Globus pallidus (tissue), 1 donor: ENCODE measurements at regions not wholly inside any gene's neighbourhood (a gene's known extent, or its start where the extent isn't known, plus 50 kb on each side); places are given as distances from the start of the nearest gene placed in this dataset.

ENCODE experiments used
- DNase-seq: peaks from one replicate; pipeline ENCODE4 v3.0.0-alpha.2; 2015; ENCODE audit warnings: low spot score

- no peak for DNase-seq
These were observed 148.6 kb upstream of the STT3B start for GRCh38 chr3:31384117-31384516.

DNA sequence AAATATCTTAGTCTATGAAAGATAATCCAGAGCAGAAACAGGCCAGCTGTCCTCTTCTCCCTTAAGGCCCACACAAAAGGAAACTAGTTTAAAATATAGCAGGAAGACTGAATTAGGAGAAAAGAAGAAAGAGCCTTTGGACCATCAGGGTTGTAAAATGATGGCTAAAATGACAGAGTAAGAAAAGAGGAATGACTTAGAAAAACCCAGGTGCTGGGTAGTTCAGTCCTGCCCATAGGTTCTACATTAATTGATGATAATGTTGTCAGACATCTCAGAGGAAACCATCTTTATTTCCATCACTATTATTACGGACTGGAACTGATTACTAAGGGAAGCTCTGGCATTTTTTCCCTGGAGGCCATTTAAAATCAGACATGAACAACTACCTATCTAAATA, 142.8 kb upstream of the STT3B start:
- DNase-seq = no peak

GRCh38 chr3:31390466-31390865, 142.3 kb upstream of the STT3B start:
- no peak for DNase-seq

DNA sequence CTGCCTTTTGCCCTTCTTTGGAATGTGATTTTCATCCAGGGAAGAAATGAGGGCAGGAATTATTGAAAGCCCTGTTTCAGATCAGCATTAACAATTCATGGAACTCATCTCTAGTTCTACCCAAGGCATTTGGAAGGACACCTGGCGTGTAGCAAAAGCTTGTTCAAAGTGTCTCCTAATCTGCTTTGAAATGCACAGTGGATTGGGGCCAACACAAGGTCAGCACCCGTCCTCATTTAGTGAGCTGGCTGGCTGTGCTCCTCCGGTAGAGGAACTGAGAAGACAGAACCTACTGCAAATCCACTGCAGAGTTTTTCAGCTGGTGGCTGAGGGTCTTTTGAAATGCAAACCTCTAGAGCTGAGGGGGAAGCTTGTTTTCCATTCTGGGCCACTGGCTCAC, 141.6 kb upstream of the STT3B start:
- DNase-seq = no peak

GRCh38 chr3:31392568-31392967, 140.2 kb upstream of the STT3B start:
- no peak for DNase-seq

GRCh38 chr3:31399271-31399670, 133.5 kb upstream of the STT3B start:
- DNase-seq = no peak

DNA sequence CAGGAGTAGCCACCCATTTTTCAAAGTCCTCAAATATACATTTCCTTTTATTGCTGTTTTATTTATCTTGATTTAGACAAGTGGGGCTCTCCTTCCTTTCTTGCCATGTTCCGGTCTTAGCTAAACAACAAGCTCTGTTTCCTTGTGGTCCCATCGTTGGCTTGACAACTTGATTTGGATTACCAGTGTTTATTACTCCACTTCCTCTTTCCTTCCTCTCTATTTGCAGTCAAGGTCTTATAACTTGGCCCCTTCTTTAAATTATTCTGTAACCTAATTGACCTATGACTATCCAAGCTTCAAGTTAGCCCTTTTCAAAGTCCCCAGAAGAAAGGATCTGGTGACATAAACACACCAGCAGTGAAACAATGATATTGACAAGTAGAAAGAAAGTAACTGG, 130.6 kb upstream of the STT3B start:
- no peak for DNase-seq

- DNase-seq = no peak
These were observed 129.5 kb upstream of the STT3B start for GRCh38 chr3:31403197-31403596.

- DNase-seq = no peak
These were observed 127.9 kb upstream of the STT3B start for GRCh38 chr3:31404871-31405270.

DNA sequence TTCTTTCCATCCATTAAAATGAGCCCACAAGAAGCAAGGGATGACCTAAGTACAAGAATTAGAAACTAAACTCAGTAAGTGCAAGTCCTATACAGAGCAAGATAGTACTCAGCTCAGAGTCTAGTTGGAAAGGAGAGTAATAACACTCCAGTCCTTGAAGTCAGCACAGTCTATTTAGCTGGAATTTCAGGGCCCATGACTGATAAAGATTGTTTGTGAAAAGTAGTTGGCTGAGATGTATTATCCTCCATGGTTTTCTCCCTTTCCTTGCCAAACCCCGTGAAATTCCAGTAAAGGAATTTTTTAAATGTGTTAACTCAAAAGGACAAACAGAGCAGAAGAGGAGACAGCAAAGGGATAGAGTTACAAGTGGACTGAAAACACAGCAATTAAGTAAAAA, 127.2 kb upstream of the STT3B start:
- DNase-seq = no peak

- no peak for DNase-seq
These were observed 125.8 kb upstream of the STT3B start for GRCh38 chr3:31406896-31407295.

DNA sequence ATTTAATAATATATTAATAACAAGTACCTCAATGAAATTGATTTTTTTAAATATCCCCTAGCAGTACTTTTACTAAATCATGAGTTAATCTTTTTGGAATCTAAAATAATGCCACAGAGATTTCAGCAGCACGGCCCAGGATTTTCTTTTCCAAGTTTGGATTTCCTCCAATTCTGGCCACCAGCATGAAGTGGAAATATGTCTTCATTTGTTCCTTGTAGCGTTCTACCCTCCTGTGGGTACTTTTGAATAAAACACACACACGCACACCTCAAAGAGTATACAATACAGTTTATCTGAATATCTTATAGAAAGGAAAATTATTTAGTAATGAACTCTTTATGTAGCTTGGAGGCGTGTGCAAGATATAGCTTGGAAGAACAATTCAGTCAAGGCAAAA, 125.1 kb upstream of the STT3B start:
- DNase-seq = no peak

- DNase-seq = no peak
These were observed 124.0 kb upstream of the STT3B start for GRCh38 chr3:31408720-31409119.

GRCh38 chr3:31409389-31409788, 123.3 kb upstream of the STT3B start:
- no peak for DNase-seq

DNA sequence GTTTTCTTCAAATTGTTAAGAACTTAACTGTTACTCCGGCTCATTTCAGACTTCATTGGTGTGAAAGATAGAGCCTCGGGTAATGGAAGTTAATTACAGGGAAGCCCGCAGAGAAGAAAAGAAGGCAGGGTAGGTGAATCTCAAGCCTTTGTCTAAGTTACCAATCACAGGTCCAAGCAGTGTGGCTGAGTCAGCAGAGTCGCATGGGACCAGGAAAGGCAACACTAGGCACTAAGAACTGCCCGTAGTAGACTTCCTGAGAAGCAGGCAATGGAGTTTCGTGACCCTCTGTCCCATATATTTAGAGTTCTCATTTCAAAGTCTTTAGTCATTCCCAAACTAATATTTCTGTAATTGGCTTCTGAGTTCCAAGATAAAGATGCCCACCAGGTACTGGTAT, 122.9 kb upstream of the STT3B start:
- DNase-seq = no peak

DNA sequence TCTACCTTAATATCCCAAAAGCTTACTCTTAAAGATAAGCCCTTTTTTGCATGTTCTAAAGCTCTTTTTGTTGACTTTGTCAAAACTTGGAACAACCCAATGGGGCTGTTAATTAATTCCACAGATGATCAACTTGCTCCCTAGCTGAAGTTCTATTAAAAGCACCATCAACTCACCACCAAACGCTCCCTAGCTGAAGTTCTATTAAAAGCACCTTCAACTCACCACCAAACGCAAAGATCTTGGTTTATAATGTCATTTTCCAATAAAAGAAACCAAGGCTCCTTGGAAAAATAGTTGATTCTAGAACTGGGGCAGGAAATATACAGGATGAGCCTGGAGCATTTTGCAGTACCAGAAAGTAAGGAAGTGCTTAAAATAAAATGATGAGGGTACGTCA, 122.3 kb upstream of the STT3B start:
- DNase-seq = no peak

DNA sequence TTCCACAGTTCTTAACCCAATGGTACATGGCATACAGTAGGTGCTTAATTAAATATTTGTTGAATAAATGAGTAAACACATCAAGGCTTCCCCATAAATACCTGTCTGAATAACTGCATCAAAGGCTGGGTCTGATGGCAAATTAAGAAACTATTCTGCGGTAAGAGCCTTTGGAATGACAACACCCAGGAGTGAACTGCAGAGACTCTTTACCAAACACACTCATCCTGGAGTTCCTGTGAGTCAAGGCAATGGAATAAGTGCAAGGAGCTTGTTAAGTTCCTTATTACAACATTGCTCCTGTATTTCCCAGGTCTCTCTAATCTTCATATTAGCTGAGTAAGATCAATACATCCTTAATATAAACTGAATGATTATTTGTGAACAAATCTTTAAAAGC, 119.9 kb upstream of the STT3B start:
- no peak for DNase-seq

GRCh38 chr3:31413515-31413914, 119.2 kb upstream of the STT3B start:
- no peak for DNase-seq

GRCh38 chr3:31416980-31417379, 115.7 kb upstream of the STT3B start:
- no peak for DNase-seq

DNA sequence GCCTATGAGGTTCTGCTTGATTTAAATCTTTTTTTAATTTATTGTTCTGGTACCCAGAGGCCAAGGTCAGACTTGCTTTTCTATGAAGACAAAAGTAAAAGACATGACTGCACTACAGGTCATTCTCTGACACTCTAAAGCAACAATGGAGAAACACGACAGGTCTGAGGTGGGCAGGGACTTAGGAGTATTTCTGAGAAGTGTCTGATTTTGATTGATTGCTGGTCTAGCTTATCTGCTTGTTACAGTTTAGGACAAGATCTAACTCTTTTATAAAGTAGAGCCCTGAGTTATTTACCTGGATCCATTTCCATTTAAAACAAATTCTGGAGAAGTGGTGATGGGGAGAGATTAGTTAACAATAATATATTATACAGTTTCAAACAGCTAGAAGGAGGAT, 115.2 kb upstream of the STT3B start:
- DNase-seq = no peak

- DNase-seq = no peak
These were observed 112.4 kb upstream of the STT3B start for GRCh38 chr3:31420311-31420710.

- DNase-seq = no peak
These were observed 111.2 kb upstream of the STT3B start for GRCh38 chr3:31421314-31422048.

- no peak for DNase-seq
These were observed 110.5 kb upstream of the STT3B start for GRCh38 chr3:31422237-31422636.

- DNase-seq = no peak
These were observed 109.2 kb upstream of the STT3B start for GRCh38 chr3:31423482-31423881.

DNA sequence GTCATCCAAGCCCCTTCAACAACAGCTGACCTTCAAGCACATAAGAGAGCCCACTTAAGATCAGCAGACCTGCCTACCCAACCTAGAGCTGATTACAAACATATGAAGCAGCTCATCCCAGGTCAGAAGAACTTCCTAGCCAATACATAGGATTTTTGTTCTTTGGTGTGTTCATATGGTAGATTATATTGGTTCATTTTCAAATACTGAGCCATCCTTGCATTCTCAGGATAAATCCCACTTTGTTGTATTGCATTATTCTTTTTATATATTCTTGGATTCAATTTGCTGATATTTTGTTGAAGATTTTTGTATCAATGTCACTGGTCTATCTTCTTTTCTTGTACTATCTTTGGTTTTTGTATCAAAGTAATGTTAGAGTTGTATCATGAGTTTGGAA, 107.3 kb upstream of the STT3B start:
- no peak for DNase-seq
